ENCODE measurements at regions not wholly inside any gene's neighbourhood (a gene's known extent, or its start where the extent isn't known, plus 50 kb on each side); places are given as distances from the start of the nearest gene placed in this dataset.

DNA sequence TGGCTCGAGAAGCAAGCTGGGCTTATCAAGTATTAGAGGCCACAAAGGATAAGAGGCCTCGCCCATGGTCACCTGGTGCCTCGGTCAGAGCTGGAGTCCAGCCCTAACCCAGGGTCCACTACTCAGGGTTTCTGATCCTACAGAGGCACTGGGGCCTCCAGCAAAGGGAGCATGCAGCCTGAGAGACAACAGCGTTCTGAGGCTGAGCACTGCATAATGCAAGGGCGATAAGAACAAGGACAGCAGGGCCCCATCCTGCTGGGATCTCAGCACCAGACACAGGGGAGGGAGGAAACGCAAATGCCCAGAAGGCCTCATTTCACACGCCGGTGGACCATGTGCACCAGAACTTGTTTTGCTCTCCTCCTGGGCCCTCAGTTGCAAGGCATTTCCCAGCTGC lies 63.0 kb downstream of the C5orf15 start:
- no peak for DNase-seq

- DNase-seq = no peak
Measured at GRCh38 chr5:133904641-133905040, 63.8 kb downstream of the C5orf15 start.

DNA sequence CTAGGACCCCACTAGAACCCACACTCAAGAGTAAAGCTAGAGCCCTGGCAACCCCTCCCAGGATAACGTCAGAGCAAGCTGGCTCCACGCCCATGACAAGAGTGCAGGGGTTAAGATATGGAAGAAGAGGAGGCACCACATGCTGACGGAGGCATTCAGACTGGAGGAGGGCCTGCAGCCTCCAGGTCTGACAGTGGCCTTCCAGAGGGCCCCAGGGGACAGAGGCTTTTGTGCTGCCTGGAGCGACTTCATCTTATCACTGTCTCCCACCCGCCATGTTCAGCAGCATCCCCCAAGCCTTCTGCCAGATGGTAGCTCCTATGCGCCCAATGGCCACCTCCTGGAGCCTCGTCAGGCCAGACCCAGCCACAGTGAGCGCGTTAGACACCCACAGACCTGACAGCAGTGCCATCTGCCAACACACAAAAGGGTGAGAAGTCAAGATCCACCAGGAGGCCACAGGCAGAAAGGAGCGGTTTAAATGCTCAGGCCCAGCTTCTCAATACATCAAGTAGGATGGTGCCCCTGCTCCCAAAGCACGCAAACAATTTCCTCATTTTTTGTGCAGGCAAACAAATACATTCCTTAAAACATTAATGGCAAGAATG lies 65.8 kb downstream of the C5orf15 start:
- DNase-seq = no peak

DNA sequence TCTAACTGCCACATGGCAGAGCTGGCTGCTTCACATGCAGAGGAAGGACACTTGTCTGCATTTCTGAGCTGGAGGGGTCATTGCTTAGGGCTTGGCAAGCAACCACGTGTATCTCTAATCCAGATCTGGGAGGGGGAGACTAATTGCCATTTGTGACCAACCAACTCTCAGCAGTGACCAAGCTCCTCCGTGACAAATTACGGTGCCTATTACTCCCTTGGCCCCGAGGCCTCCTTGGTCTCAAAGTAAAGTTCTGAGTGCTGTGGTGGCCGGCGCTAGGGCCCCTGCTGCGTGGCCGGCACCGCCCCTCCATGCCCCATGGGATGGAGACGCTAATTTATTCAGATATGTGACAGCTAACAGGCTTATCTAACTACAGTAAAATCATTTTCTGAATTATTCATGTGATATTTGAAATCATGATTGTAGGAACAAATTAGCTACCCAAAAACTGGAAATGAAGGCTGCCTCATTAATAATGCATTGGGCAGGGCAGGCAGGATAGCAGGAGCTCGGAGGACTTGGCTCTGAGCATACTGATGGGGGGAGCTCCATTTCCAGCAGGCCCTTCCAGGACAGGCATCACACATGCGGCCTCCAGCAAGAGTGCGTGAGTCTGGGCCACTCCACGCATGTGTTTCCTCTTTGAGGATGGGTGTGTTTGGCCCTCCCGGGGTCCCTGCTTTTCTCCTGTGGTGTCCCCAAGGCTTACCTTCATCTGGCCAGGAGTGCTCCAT lies 67.7 kb downstream of the C5orf15 start:
- no peak for DNase-seq

DNA sequence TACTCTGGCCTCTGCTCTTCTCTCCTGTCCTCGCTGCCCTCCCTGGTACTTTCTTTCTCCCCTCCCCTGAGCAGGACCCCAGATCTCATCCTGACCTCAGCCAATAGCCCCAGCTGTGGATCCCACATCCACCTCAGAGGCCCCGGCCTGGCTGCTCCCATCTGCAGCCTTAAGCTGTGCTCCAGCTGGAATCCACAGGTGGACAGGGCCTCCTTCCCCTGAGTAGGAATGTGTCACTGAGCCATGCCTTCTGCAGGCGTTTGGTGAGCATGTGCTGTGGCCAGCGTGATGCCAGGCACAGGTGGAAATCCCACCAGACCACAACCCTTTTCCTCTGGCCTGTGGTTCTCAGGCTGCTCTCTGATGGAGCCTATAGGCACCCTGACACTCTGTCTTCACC lies 68.9 kb downstream of the C5orf15 start:
- no peak for DNase-seq

- no peak for DNase-seq
Measured at GRCh38 chr5:133898440-133898839, 70.0 kb downstream of the C5orf15 start.

GRCh38 chr5:133897431-133897830 lies 71.0 kb downstream of the C5orf15 start:
- DNase-seq = no peak

GRCh38 chr5:133896873-133897272 lies 71.6 kb downstream of the C5orf15 start:
- no peak for DNase-seq

- DNase-seq = no peak
Measured at GRCh38 chr5:133895979-133896845, 72.2 kb downstream of the C5orf15 start.

GRCh38 chr5:133894143-133894542 lies 74.3 kb downstream of the C5orf15 start:
- DNase-seq = no peak

DNA sequence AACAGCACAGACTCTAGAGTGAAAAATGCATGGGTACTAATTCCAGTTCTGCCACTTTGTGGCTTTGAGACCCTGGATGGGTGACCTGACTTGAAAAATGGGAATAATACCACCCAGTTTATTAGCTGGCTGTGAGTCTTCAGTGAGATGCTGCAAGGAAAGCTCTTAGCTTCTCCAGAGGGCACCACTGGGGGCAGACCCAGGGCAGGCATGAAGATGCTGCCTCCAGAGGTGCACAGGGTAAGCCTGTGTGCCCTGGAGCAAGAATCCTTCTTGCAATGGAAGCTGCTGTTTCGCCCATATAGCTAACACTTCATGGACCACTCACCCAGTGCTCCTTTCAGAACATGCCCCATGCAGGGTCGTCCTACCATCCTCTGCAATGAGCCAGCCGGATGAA lies 75.7 kb downstream of the C5orf15 start:
- DNase-seq = no peak

- no peak for DNase-seq
Measured at GRCh38 chr5:133892306-133892705, 76.1 kb downstream of the C5orf15 start.

DNA sequence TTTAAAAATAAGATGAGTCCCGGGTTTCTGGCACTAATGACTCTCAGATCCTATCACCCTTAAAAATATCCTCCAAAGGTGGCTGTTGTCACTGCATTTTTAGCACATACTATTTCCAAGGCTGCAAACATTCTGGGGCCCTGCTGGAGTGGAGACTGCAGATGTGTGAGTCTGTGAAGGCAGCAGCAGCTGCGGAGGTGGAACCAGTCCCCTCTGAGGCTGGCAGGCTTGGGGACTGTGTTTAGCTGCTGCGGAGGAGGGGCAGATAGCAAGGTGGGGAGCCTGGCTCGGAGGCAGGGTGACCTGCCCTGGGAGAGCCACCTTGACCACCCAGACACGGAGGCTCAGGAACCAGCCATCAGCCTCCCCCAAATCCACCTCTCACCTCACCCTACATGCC lies 77.0 kb downstream of the C5orf15 start:
- no peak for DNase-seq

GRCh38 chr5:133890776-133891280 lies 77.6 kb downstream of the C5orf15 start:
- DNase-seq = no peak

- DNase-seq = no peak
Measured at GRCh38 chr5:133890314-133890713, 78.1 kb downstream of the C5orf15 start.

DNA sequence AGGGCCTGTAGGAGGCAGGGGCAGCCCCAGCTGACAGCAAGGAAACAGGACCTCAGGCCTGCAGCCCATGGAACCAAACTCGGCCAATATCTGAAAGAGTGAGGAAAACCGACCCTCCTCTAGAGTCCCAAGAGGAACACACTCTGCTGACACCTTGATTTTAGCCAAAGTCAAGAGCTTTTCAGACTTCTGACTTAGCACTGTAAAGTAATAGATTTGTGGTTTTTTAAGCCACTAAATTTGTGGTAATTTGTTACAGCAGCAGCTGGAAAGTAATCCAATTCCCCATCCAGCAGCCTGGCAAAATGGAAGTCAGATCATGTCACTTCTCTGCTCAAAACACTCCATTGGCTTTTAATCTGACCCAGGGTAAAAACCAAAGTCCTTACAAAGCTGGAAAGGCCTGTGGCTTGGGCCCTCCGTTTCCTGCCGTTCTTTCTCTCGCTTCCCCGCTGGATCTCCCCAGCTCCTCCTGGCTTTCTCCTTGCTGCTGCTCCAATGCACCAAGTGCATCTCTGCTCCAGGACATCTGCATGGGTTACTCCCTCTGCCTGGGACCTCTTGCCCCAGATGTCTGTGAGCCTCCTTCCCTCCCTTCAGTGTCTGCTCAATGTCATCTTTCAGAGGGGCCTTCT lies 79.0 kb downstream of the C5orf15 start:
- no peak for DNase-seq

DNA sequence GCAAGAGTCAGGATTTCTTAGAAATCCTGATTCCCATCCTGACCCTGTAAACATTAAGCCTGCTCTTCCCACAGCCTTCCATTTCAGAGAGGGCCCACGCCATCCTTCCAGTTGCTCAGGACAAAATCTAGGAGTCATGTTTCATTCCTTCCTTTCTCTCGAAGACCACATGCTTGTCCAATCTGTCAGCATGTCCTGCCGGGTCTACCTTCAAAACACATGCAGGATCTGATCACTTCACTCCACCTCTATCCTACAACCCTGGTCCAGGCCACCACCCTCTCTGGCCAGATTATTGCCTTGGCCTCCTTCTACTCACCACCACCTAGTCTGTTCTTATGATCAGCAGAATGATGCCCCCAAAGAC lies 79.8 kb downstream of the C5orf15 start:
- no peak for DNase-seq

GRCh38 chr5:133885566-133885965 lies 82.9 kb downstream of the C5orf15 start:
- DNase-seq = no peak

GRCh38 chr5:133884569-133885311 lies 83.7 kb downstream of the C5orf15 start:
- no peak for DNase-seq

- no peak for DNase-seq
Measured at GRCh38 chr5:133883916-133884315, 84.5 kb downstream of the C5orf15 start.

- DNase-seq = no peak
Measured at GRCh38 chr5:133882846-133883245, 85.6 kb downstream of the C5orf15 start.

- DNase-seq = no peak
Measured at GRCh38 chr5:133882389-133882695, 86.1 kb downstream of the C5orf15 start.

Measured in suppressor macrophage treated with lipopolysaccharide for 4 hours (primary cell).